GM19238 (cell line): ENCODE measurements at regions not wholly inside any gene's neighbourhood (a gene's known extent, or its start where the extent isn't known, plus 50 kb on each side); places are given as distances from the start of the nearest gene placed in this dataset.
"Not testable (repeated sequence)": the region's sequence is repeated elsewhere in the genome, so short reads cannot be mapped to it uniquely, and the experiment has no call there.

Source experiments
- DNase-seq: peaks from one replicate; pipeline ENCODE4 v3.0.0; 2011; ENCODE audit warnings: low spot score; ENCODE audit not compliant: insufficient read length

GRCh38 chr4:126411047-126411446 lies 1096.3 kb downstream of the FAT4 start:
- DNase-seq, result no peak

GRCh38 chr4:126412310-126412709 lies 1097.6 kb downstream of the FAT4 start:
- not testable (repeated sequence) for DNase-seq

- no peak for DNase-seq
These were observed 1100.0 kb downstream of the FAT4 start for GRCh38 chr4:126414741-126415140.

GRCh38 chr4:126419266-126419665 lies 1104.5 kb downstream of the FAT4 start:
- DNase-seq, result no peak

GRCh38 chr4:126427853-126428252 lies 1113.1 kb downstream of the FAT4 start:
- DNase-seq, result no peak

- no peak for DNase-seq
These were observed 1116.3 kb downstream of the FAT4 start for GRCh38 chr4:126431049-126431448.

GRCh38 chr4:126435491-126435890 lies 1120.7 kb downstream of the FAT4 start:
- no peak for DNase-seq

GRCh38 chr4:126440297-126440696 lies 1125.5 kb downstream of the FAT4 start:
- no peak for DNase-seq

GRCh38 chr4:126441173-126442035 lies 1126.6 kb downstream of the FAT4 start:
- DNase-seq, result no peak

GRCh38 chr4:126445596-126445995 lies 1130.8 kb downstream of the FAT4 start:
- no peak for DNase-seq

GRCh38 chr4:126446917-126447316 lies 1132.2 kb downstream of the FAT4 start:
- no peak for DNase-seq

- no peak for DNase-seq
These were observed 1133.5 kb downstream of the FAT4 start for GRCh38 chr4:126448086-126448845.

GRCh38 chr4:126451237-126451873 lies 1136.6 kb downstream of the FAT4 start:
- no peak for DNase-seq

- DNase-seq, result no peak
These were observed 1141.1 kb downstream of the FAT4 start for GRCh38 chr4:126455865-126456264.

- no peak for DNase-seq
These were observed 1144.2 kb downstream of the FAT4 start for GRCh38 chr4:126458993-126459392.

- no peak for DNase-seq
These were observed 1150.6 kb downstream of the FAT4 start for GRCh38 chr4:126465341-126465740.

- no peak for DNase-seq
These were observed 1152.1 kb downstream of the FAT4 start for GRCh38 chr4:126466848-126467247.

GRCh38 chr4:126468144-126468543 lies 1153.4 kb downstream of the FAT4 start:
- DNase-seq, result no peak

GRCh38 chr4:126470862-126471261 lies 1156.1 kb downstream of the FAT4 start:
- no peak for DNase-seq

GRCh38 chr4:126475730-126476129 lies 1157.0 kb upstream of the INTU start:
- DNase-seq, result no peak

- DNase-seq, result no peak
These were observed 1153.0 kb upstream of the INTU start for GRCh38 chr4:126479709-126480108.

GRCh38 chr4:126482311-126482710 lies 1150.4 kb upstream of the INTU start:
- no peak for DNase-seq
